ENCODE measurements at regions not wholly inside any gene's neighbourhood (a gene's known extent, or its start where the extent isn't known, plus 50 kb on each side); places are given as distances from the start of the nearest gene placed in this dataset.
"Not testable (repeated sequence)": the region's sequence is repeated elsewhere in the genome, so short reads cannot be mapped to it uniquely, and the experiment has no call there.

DNA sequence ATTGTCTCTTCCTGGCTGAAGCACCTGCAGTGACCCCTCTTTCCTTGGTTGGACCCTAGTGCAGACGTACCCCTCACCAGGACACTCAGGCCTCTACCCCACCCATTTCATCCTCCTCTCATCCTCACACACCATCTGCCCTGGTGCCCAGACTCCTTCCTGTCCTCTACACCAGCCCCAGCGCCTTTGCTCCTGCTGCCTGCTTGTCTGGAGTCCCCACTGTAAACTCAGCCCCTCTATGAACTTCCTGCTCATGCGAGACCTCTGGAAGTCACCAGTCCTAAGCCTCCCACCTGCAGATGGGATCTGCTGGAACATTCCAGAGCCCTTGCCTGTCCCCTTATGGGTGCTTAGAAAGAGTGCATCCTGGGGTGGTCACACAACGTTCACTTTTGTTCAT, 242.5 kb downstream of the ADGRD1 start:
- Histone ChIP-seq H3K9me2 (ENCODE audit: low read depth, low read length) (no peaks in the 10 kb centered on the region), H3K9me3 (ENCODE audit: low read length) (no peaks in the 10 kb centered on the region), H4K20me1 (ENCODE audit: insufficient read depth, low read length) (no peaks in the 10 kb centered on the region), H3K27me3 (ENCODE audit: insufficient read depth, low read length) (no peaks in the 10 kb centered on the region), H3K9ac (ENCODE audit: low read length) (no peak overlapping the region), H3K4me1 (ENCODE audit: insufficient read depth, low read length, severe bottlenecking) (no peaks in the 10 kb centered on the region), H3K27ac (ENCODE audit: low read depth, low read length, poor library complexity, severe bottlenecking) (no peak overlapping the region), H3K4me2 (ENCODE audit: low read length) (no peak overlapping the region), H3K79me2 (ENCODE audit: insufficient read depth, low read length) (no peaks in the 10 kb centered on the region), H3K36me3 (ENCODE audit: insufficient read depth, low read length) (no peaks in the 10 kb centered on the region), H3K4me3 (ENCODE audit: low read depth, low read length, poor library complexity, severe bottlenecking) (no peak overlapping the region), H2AFZ (ENCODE audit: low read length) (no peak overlapping the region), H3F3A (ENCODE audit: insufficient read depth, low read length) (no peaks in the 10 kb centered on the region)
- no peak for TF ChIP-seq EZH2 (IDR thresholded peaks at IDR 0.05; ENCODE audit: borderline replicate concordance, low read length)
- TF ChIP-seq, protein P1, sequence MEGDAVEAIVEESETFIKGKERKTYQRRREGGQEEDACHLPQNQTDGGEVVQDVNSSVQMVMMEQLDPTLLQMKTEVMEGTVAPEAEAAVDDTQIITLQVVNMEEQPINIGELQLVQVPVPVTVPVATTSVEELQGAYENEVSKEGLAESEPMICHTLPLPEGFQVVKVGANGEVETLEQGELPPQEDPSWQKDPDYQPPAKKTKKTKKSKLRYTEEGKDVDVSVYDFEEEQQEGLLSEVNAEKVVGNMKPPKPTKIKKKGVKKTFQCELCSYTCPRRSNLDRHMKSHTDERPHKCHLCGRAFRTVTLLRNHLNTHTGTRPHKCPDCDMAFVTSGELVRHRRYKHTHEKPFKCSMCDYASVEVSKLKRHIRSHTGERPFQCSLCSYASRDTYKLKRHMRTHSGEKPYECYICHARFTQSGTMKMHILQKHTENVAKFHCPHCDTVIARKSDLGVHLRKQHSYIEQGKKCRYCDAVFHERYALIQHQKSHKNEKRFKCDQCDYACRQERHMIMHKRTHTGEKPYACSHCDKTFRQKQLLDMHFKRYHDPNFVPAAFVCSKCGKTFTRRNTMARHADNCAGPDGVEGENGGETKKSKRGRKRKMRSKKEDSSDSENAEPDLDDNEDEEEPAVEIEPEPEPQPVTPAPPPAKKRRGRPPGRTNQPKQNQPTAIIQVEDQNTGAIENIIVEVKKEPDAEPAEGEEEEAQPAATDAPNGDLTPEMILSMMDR (IDR thresholded peaks at IDR 0.05; ENCODE audit: low read length), result no peak

DNA sequence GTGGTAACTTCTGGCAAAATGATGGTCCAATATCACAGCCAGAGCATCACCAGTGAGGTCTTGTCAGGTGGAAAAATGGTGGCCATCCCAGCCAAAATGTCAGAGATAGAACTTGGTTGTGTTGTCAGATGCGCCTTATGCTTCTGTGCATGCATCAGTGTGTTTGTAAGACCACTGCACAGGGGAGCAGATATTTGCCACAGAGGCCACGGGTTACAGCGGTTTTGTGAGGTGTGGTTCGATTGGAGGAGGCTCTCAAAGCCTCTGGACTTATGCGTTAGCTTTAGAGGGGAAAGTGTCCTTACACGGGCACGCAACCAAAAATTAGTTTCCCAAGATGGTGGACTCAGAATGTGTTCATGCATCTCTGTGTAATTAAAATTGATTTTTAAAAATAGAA, 243.8 kb downstream of the ADGRD1 start:
- no peaks in the 10 kb centered on the region for H4K20me1 ChIP-seq (ENCODE audit: insufficient read depth, low read length)
- no peak for TF ChIP-seq EZH2 (IDR thresholded peaks at IDR 0.05; ENCODE audit: borderline replicate concordance, low read length)
- TF ChIP-seq, protein P1 (IDR thresholded peaks at IDR 0.05; ENCODE audit: low read length), result no peak
- no peaks in the 10 kb centered on the region for H3K79me2 ChIP-seq (ENCODE audit: insufficient read depth, low read length)
- no peaks in the 10 kb centered on the region for H3K4me1 ChIP-seq (ENCODE audit: insufficient read depth, low read length, severe bottlenecking)
- H3K27ac ChIP-seq (ENCODE audit: low read depth, low read length, poor library complexity, severe bottlenecking), result no peak overlapping the region
- no peaks in the 10 kb centered on the region for H3F3A ChIP-seq (ENCODE audit: insufficient read depth, low read length)
- H3K4me2 ChIP-seq (ENCODE audit: low read length), result no peak overlapping the region
- no peak overlapping the region for H3K4me3 ChIP-seq (ENCODE audit: low read depth, low read length, poor library complexity, severe bottlenecking)
- H3K9me3 ChIP-seq (ENCODE audit: low read length), result no peaks in the 10 kb centered on the region
- no peak overlapping the region for H3K9ac ChIP-seq (ENCODE audit: low read length)
- H3K27me3 ChIP-seq (ENCODE audit: insufficient read depth, low read length), result no peaks in the 10 kb centered on the region
- no peaks in the 10 kb centered on the region for H3K9me2 ChIP-seq (ENCODE audit: low read depth, low read length)
- H2AFZ ChIP-seq (ENCODE audit: low read length), result no peak overlapping the region
- H3K36me3 ChIP-seq (ENCODE audit: insufficient read depth, low read length), result no peaks in the 10 kb centered on the region

GRCh38 chr12:131199221-131199620, 245.5 kb downstream of the ADGRD1 start:
- no peak overlapping the region for H3K27ac ChIP-seq (ENCODE audit: low read depth, low read length, poor library complexity, severe bottlenecking)
- no peaks in the 10 kb centered on the region for H3K9me3 ChIP-seq (ENCODE audit: low read length)
- no peaks in the 10 kb centered on the region for H3K27me3 ChIP-seq (ENCODE audit: insufficient read depth, low read length)
- H4K20me1 ChIP-seq (ENCODE audit: insufficient read depth, low read length), result no peaks in the 10 kb centered on the region
- H3K36me3 ChIP-seq (ENCODE audit: insufficient read depth, low read length), result no peaks in the 10 kb centered on the region
- no peak overlapping the region for H2AFZ ChIP-seq (ENCODE audit: low read length)
- no peak overlapping the region for H3K4me2 ChIP-seq (ENCODE audit: low read length)
- no peaks in the 10 kb centered on the region for H3K4me1 ChIP-seq (ENCODE audit: insufficient read depth, low read length, severe bottlenecking)
- no peaks in the 10 kb centered on the region for H3F3A ChIP-seq (ENCODE audit: insufficient read depth, low read length)
- no peaks in the 10 kb centered on the region for H3K9me2 ChIP-seq (ENCODE audit: low read depth, low read length)
- H3K4me3 ChIP-seq (ENCODE audit: low read depth, low read length, poor library complexity, severe bottlenecking), result no peak overlapping the region
- H3K9ac ChIP-seq (ENCODE audit: low read length), result no peak overlapping the region
- no peak for TF ChIP-seq EZH2 (IDR thresholded peaks at IDR 0.05; ENCODE audit: borderline replicate concordance, low read length)
- TF ChIP-seq, protein P1 (IDR thresholded peaks at IDR 0.05; ENCODE audit: low read length), result no peak
- H3K79me2 ChIP-seq (ENCODE audit: insufficient read depth, low read length), result no peaks in the 10 kb centered on the region

DNA sequence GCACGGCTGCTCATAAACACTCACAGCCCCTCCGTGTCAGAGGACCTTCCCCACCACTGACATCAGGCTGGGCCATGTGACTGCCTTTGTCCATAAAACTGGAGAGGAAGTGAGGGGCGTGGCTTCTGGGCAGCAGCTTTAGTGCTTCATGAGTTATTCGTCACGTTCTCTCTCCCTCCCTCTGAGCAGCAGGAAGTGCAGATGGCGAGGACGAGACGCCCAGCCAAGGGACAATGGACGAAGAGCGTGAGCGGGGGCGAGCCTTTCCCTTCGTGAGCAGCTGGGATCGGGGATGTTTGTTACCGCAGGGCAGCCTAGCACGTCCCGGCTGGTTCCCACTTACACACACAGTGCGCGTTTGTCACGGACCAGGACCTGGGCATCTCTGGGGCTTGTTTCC, 248.2 kb downstream of the ADGRD1 start:
- not testable (repeated sequence) for H3K27ac ChIP-seq (ENCODE audit: low read depth, low read length, poor library complexity, severe bottlenecking); H3K9me3 ChIP-seq (ENCODE audit: low read length); H3K9ac ChIP-seq (ENCODE audit: low read length); H3K27me3 ChIP-seq (ENCODE audit: insufficient read depth, low read length); H3K4me1 ChIP-seq (ENCODE audit: insufficient read depth, low read length, severe bottlenecking); H3K4me2 ChIP-seq (ENCODE audit: low read length); H4K20me1 ChIP-seq (ENCODE audit: insufficient read depth, low read length); H3K4me3 ChIP-seq (ENCODE audit: low read depth, low read length, poor library complexity, severe bottlenecking); H3F3A ChIP-seq (ENCODE audit: insufficient read depth, low read length); H2AFZ ChIP-seq (ENCODE audit: low read length); H3K36me3 ChIP-seq (ENCODE audit: insufficient read depth, low read length); H3K79me2 ChIP-seq (ENCODE audit: insufficient read depth, low read length); H3K9me2 ChIP-seq (ENCODE audit: low read depth, low read length)

All from OCI-LY1 (cell line).